H9 (cell line): ENCODE measurements at regions not wholly inside any gene's neighbourhood (a gene's known extent, or its start where the extent isn't known, plus 50 kb on each side); places are given as distances from the start of the nearest gene placed in this dataset.

Experiments used
- DNase-seq: peaks from one replicate; pipeline ENCODE4 v3.0.0-alpha.2; 2017
- H2AFZ ChIP-seq: one replicate; pipeline ENCODE4 v1.6.1; 2013; ENCODE audit warnings: mild to moderate bottlenecking, low read length, control low read depth, moderate library complexity
- H2AK5ac ChIP-seq: 2 replicates; pipeline ENCODE4 v1.6.1; 2013; ENCODE audit warnings: low read length, control low read depth, mixed read lengths; ENCODE audit not compliant: insufficient read length
- H2BK120ac ChIP-seq: one replicate; pipeline ENCODE4 v1.6.1; 2013; ENCODE audit warnings: low read depth, mild to moderate bottlenecking, low read length, control low read depth, inconsistent platforms; ENCODE audit not compliant: poor library complexity, severe bottlenecking
- H2BK12ac ChIP-seq: 2 replicates; pipeline ENCODE4 v1.6.1; 2013; ENCODE audit warnings: low read length, control low read depth, mixed read lengths, low read depth; ENCODE audit not compliant: insufficient read length
- H2BK15ac ChIP-seq: 2 replicates; pipeline ENCODE4 v1.6.1; 2013; ENCODE audit warnings: low read depth, low read length, control low read depth
- H2BK20ac ChIP-seq: one replicate; pipeline ENCODE4 v1.6.1; 2013; ENCODE audit warnings: low read depth, mild to moderate bottlenecking, low read length, control low read depth, inconsistent platforms; ENCODE audit not compliant: poor library complexity, severe bottlenecking
- H2BK5ac ChIP-seq: 2 replicates; pipeline ENCODE4 v1.6.1; 2013; ENCODE audit warnings: low read length, control low read depth, mixed read lengths; ENCODE audit not compliant: insufficient read length
- H3K14ac ChIP-seq: 2 replicates; pipeline ENCODE4 v1.6.1; 2013; ENCODE audit warnings: low read length, control low read depth; ENCODE audit not compliant: insufficient read depth
- H3K18ac ChIP-seq: 2 replicates; pipeline ENCODE4 v1.6.1; 2013; ENCODE audit warnings: low read depth, mild to moderate bottlenecking, mixed read lengths, low read length, control low read depth; ENCODE audit not compliant: insufficient read length
- H3K23ac ChIP-seq: 2 replicates; pipeline ENCODE4 v1.6.1; 2013; ENCODE audit warnings: low read length, control low read depth, mixed read lengths, low read depth; ENCODE audit not compliant: insufficient read length
- H3K23me2 ChIP-seq: 2 replicates; pipeline ENCODE4 v1.6.1; 2013; ENCODE audit warnings: low read depth, mild to moderate bottlenecking, mixed read lengths, low read length, control low read depth; ENCODE audit not compliant: insufficient read length, poor library complexity, severe bottlenecking
- H3K27ac ChIP-seq: 2 replicates; pipeline ENCODE4 v1.5.1; 2013; ENCODE audit warnings: low read length, control low read depth, mixed read lengths, low read depth; ENCODE audit not compliant: insufficient read length
- H3K27me3 ChIP-seq: 2 replicates; pipeline ENCODE4 v1.6.1; 2013; ENCODE audit warnings: low read length, control low read depth, inconsistent platforms; ENCODE audit not compliant: insufficient read depth
- H3K4ac ChIP-seq: 2 replicates; pipeline ENCODE4 v1.6.1; 2013; ENCODE audit warnings: low read depth, mild to moderate bottlenecking, control low read depth, inconsistent platforms, low read length, moderate library complexity
- H3K4me1 ChIP-seq: 2 replicates; pipeline ENCODE4 v1.6.1; 2013; ENCODE audit warnings: low read length, control low read depth, inconsistent platforms; ENCODE audit not compliant: insufficient read depth
- H3K4me2 ChIP-seq: 2 replicates; pipeline ENCODE4 v1.6.1; 2013; ENCODE audit warnings: low read length, control low read depth, mixed read lengths; ENCODE audit not compliant: insufficient read length, insufficient read depth
- H3K56ac ChIP-seq: 2 replicates; pipeline ENCODE4 v1.6.1; 2013; ENCODE audit warnings: low read depth, mild to moderate bottlenecking, mixed read lengths, low read length, control low read depth; ENCODE audit not compliant: insufficient read length
- H3K79me1 ChIP-seq: 2 replicates; pipeline ENCODE4 v1.6.1; 2013; ENCODE audit warnings: low read depth, mild to moderate bottlenecking, moderate library complexity, low read length, control low read depth, inconsistent platforms; ENCODE audit not compliant: insufficient read depth, poor library complexity, severe bottlenecking
- H3K79me2 ChIP-seq: 2 replicates; pipeline ENCODE4 v1.6.1; 2013; ENCODE audit warnings: low read length, control low read depth, inconsistent platforms; ENCODE audit not compliant: insufficient read depth
- H3K9ac ChIP-seq: 2 replicates; pipeline ENCODE4 v1.6.1; 2013; ENCODE audit warnings: low read length, control low read depth, mixed read lengths; ENCODE audit not compliant: insufficient read length; ENCODE audit errors: extremely low read depth
- H3K9me3 ChIP-seq: one replicate; pipeline ENCODE4 v1.6.1; 2013; ENCODE audit warnings: low read depth, low read length, inconsistent platforms; ENCODE audit not compliant: control insufficient read depth
- H3T11ph ChIP-seq: one replicate; pipeline ENCODE4 v1.6.1; 2013; ENCODE audit warnings: mild to moderate bottlenecking, low read length, control low read depth, inconsistent platforms
- H4K20me1 ChIP-seq: one replicate; pipeline ENCODE4 v1.6.1; 2013; ENCODE audit not compliant: control insufficient read depth, insufficient read length, insufficient read depth
- H4K5ac ChIP-seq: 2 replicates; pipeline ENCODE4 v1.6.1; 2013; ENCODE audit warnings: low read depth, mild to moderate bottlenecking, mixed read lengths, low read length, control low read depth; ENCODE audit not compliant: insufficient read length
- H4K8ac ChIP-seq: replicated peaks from 2 replicates; pipeline ENCODE4 v1.6.1; 2013; ENCODE audit warnings: low read length, control low read depth, mixed read lengths, low read depth; ENCODE audit not compliant: insufficient read length
- H4K91ac ChIP-seq: 2 replicates; pipeline ENCODE4 v1.6.1; 2013; ENCODE audit warnings: low read depth, mild to moderate bottlenecking, moderate library complexity, mixed read lengths, low read length, control low read depth; ENCODE audit not compliant: insufficient read length
- H3K27ac Mint-ChIP-seq, 3 experiments: 2 replicates in 2 of 3; 3 replicates in 1 of 3; pipeline ENCODE4 v1.8.0; 2020 to 2021; ENCODE audit warnings: mixed read lengths in 3 of 3, mild to moderate bottlenecking in 1 of 3, moderate library complexity in 1 of 3
- H3K27me3 Mint-ChIP-seq: 2 replicates; pipeline ENCODE4 v1.8.0; 2021; ENCODE audit warnings: low read depth, mild to moderate bottlenecking, moderate library complexity, mixed read lengths
- H3K36me3 Mint-ChIP-seq, 3 experiments: 2 replicates in 2 of 3; 3 replicates in 1 of 3; pipeline ENCODE4 v1.8.0; 2020 to 2021; ENCODE audit warnings: low read depth in 3 of 3, mixed read lengths in 3 of 3; ENCODE audit not compliant: insufficient read depth in 1 of 3
- H3K4me1 Mint-ChIP-seq, 2 experiments: 2 replicates each; pipeline ENCODE4 v1.8.0; 2020; ENCODE audit warnings: mixed read lengths in 2 of 2
- H3K4me3 Mint-ChIP-seq, 2 experiments: 2 replicates in 1 of 2; 3 replicates in 1 of 2; pipeline ENCODE4 v1.8.0; 2020 to 2021; ENCODE audit warnings: mild to moderate bottlenecking in 2 of 2, mixed read lengths in 2 of 2, moderate library complexity in 1 of 2
- H3K9me3 Mint-ChIP-seq, 2 experiments: 2 replicates in 1 of 2; 3 replicates in 1 of 2; pipeline ENCODE4 v1.8.0; 2020; ENCODE audit warnings: mild to moderate bottlenecking in 2 of 2, mixed read lengths in 2 of 2, moderate library complexity in 1 of 2
- WGBS: extraction: QIAGEN DNeasy Blood & Tissue Kit; methylation state at CpG from one replicate; pipeline ENCODE4 v1.1.7; 2013; ENCODE audit warnings: missing lambda C conversion rate, low lambda C conversion rate, mixed read lengths; ENCODE audit not compliant: insufficient read length; ENCODE audit errors: extremely low coverage; 5-methylcytosine and 5-hydroxymethylcytosine counted together
- TF ChIP-seq, protein P1 (sequence below): fragments of 200-600 bp; sonication (generic); conservative IDR thresholded peaks from 3 replicates; pipeline ENCODE4 v1.8.0; 2021; ENCODE audit warnings: antibody characterized with exemption, mild to moderate bottlenecking

DNA sequence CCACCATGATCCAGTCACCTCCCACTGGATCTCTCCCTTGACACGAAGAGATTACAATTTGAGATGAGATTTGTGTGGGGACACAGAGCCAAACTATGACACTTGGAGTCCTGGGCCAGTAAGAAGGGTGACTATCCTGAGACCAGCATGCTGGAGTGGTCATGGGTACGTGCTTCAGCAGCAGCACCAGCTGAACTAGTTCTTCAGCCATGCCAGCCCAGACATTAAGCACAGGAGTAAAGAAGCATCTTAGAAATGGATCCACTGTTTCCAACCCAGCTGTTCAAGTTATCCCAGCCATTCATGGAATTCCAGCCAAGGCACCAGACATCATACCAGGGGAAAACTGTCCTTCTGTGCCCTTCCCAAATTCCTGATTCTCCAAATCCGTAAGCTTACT, 370.0 kb downstream of the MAFB start:
- no peaks in the 10 kb centered on the region for H3K23me2 ChIP-seq
- no peak overlapping the region for H2BK12ac ChIP-seq
- no peaks in the 10 kb centered on the region for H3K9me3 ChIP-seq
- Mint-ChIP-seq H3K27me3 (peaks cover 5% of the 10 kb centered on the region), H3K4me1 (peaks cover 19 to 30% of the 10 kb centered on the region in 2 experiments), H3K27ac (no peak overlapping the region), H3K9me3 (no peaks in the 10 kb centered on the region), H3K4me3 (no peak overlapping the region), H3K36me3 (no peaks in the 10 kb centered on the region)
- no CpG with 5 or more reads among the region's 3 CpGs for WGBS
- no peak overlapping the region for H3K14ac ChIP-seq
- no peaks in the 10 kb centered on the region for H3K79me2 ChIP-seq
- H3K4ac ChIP-seq, result no peak overlapping the region
- no peak overlapping the region for H3K23ac ChIP-seq
- H4K91ac ChIP-seq, result no peak overlapping the region
- H3T11ph ChIP-seq, result no peak overlapping the region
- TF ChIP-seq, protein P1, sequence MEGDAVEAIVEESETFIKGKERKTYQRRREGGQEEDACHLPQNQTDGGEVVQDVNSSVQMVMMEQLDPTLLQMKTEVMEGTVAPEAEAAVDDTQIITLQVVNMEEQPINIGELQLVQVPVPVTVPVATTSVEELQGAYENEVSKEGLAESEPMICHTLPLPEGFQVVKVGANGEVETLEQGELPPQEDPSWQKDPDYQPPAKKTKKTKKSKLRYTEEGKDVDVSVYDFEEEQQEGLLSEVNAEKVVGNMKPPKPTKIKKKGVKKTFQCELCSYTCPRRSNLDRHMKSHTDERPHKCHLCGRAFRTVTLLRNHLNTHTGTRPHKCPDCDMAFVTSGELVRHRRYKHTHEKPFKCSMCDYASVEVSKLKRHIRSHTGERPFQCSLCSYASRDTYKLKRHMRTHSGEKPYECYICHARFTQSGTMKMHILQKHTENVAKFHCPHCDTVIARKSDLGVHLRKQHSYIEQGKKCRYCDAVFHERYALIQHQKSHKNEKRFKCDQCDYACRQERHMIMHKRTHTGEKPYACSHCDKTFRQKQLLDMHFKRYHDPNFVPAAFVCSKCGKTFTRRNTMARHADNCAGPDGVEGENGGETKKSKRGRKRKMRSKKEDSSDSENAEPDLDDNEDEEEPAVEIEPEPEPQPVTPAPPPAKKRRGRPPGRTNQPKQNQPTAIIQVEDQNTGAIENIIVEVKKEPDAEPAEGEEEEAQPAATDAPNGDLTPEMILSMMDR, result no peak
- no peak overlapping the region for H3K27ac ChIP-seq
- H3K56ac ChIP-seq, result no peak overlapping the region
- H4K20me1 ChIP-seq, result no peaks in the 10 kb centered on the region
- H2BK5ac ChIP-seq, result no peak overlapping the region
- DNase-seq, result no peak
- H2BK15ac ChIP-seq, result no peak overlapping the region
- no peaks in the 10 kb centered on the region for H3K27me3 ChIP-seq
- H4K5ac ChIP-seq, result no peak overlapping the region
- H3K79me1 ChIP-seq, result no peaks in the 10 kb centered on the region
- H3K18ac ChIP-seq, result no peak overlapping the region
- H4K8ac ChIP-seq, result no peak overlapping the region
- no peak overlapping the region for H3K9ac ChIP-seq
- H2AFZ ChIP-seq, result no peak overlapping the region
- H2BK120ac ChIP-seq, result no peak overlapping the region
- no peak overlapping the region for H3K4me2 ChIP-seq
- peaks cover 5% of the 10 kb centered on the region; the same call in 1 of the 2 replicates for H3K4me1 ChIP-seq
- no peak overlapping the region for H2BK20ac ChIP-seq
- H2AK5ac ChIP-seq, result no peak overlapping the region
